ENCODE measurements at regions not wholly inside any gene's neighbourhood (a gene's known extent, or its start where the extent isn't known, plus 50 kb on each side); places are given as distances from the start of the nearest gene placed in this dataset.

DNA sequence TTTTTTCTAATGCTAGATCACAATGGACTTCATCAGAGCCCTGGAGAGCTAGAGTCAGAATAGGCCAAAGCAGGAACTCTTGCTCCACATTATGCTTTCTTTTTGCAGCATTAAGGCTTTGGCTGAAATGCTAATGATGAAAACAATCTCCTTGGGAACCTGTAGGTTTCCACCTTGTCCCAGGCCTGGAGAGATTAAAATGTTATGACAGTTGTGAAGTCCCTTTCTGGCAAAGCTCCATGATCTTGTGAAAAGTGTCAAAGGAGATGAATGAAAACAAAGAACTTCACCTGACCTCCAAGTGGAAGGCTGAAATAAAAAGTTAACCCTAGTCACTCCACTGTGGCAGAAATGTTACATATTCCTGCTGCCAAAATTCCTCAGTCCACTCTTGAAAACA is 64.0 kb upstream of the LRRC1 start:
- no peak overlapping the region for H3K4me3 ChIP-seq (ENCODE audit: low read depth, low read length)
- TF ChIP-seq, protein P1, sequence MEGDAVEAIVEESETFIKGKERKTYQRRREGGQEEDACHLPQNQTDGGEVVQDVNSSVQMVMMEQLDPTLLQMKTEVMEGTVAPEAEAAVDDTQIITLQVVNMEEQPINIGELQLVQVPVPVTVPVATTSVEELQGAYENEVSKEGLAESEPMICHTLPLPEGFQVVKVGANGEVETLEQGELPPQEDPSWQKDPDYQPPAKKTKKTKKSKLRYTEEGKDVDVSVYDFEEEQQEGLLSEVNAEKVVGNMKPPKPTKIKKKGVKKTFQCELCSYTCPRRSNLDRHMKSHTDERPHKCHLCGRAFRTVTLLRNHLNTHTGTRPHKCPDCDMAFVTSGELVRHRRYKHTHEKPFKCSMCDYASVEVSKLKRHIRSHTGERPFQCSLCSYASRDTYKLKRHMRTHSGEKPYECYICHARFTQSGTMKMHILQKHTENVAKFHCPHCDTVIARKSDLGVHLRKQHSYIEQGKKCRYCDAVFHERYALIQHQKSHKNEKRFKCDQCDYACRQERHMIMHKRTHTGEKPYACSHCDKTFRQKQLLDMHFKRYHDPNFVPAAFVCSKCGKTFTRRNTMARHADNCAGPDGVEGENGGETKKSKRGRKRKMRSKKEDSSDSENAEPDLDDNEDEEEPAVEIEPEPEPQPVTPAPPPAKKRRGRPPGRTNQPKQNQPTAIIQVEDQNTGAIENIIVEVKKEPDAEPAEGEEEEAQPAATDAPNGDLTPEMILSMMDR (IDR thresholded peaks at IDR 0.05; ENCODE audit: low read depth, low read length) = no peak
- in situ Hi-C loops (cut with HindIII; ENCODE audit: low sequenced_read_pairs) = no loop called here
- DNase-seq (ENCODE audit: low read depth, low spot score) = no peak

DNA sequence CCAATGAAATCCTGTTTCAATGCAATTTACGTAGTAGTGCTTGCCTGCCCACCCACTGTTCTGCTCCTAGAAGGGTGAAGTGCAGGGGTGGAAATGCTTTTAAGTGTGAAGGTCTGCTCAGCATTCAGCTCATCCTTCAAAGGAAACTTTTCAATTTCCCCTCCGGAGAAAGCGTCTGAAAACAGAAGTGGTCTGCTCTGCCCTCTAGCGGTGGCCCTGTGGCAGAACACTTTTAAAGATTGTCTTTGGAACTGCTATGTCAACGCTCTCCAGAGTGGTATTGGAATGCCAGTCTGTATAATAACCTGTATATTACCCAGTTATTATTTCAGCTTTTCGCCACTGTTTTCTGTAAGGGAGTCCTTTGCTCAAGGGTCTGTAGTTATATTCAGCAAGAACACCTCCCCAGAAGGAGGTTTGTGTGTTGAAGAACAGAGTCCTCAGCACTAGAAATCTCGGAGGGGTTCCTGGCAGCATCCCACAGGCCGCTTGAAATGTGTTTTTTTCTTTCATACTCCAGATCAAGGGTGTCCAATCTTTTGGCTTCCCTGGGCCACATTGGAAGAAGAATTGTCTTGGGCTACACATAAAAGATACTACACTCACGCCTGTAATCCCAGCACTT is 63.1 kb upstream of the KLHL31 start:
- TF ChIP-seq, protein P1 (IDR thresholded peaks at IDR 0.05; ENCODE audit: low read depth, low read length) = peak; percentile 87
- peak; percentile 45 for DNase-seq (ENCODE audit: low read depth, low spot score)
- H3K4me3 ChIP-seq (ENCODE audit: low read depth, low read length) = no peak overlapping the region
- in situ Hi-C loops (cut with HindIII; ENCODE audit: low sequenced_read_pairs) = no loop called here

DNA sequence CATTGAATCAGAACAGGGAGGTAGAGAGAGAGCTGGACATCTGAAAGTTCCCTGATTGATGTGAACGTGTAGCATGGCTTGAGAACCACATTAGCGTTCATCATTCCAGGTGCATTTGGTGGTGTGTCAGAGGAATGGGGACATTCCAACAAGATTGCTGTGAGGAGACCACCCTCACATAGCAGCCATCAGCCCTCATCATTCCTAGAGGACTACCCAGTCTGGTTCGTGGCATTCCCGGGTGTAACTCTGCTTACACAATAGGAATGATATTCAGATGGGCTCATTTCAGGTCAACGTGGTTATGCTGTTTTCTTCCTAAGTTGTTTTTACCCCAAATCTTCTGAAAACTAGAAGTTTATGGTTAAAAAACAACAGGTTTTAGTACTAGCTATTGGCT is 62.2 kb upstream of the KLHL31 start:
- DNase-seq (ENCODE audit: low read depth, low spot score) = no peak
- in situ Hi-C loops (cut with HindIII; ENCODE audit: low sequenced_read_pairs) = no loop called here
- H3K4me3 ChIP-seq (ENCODE audit: low read depth, low read length) = no peak overlapping the region
- TF ChIP-seq, protein P1 (IDR thresholded peaks at IDR 0.05; ENCODE audit: low read depth, low read length) = no peak

DNA sequence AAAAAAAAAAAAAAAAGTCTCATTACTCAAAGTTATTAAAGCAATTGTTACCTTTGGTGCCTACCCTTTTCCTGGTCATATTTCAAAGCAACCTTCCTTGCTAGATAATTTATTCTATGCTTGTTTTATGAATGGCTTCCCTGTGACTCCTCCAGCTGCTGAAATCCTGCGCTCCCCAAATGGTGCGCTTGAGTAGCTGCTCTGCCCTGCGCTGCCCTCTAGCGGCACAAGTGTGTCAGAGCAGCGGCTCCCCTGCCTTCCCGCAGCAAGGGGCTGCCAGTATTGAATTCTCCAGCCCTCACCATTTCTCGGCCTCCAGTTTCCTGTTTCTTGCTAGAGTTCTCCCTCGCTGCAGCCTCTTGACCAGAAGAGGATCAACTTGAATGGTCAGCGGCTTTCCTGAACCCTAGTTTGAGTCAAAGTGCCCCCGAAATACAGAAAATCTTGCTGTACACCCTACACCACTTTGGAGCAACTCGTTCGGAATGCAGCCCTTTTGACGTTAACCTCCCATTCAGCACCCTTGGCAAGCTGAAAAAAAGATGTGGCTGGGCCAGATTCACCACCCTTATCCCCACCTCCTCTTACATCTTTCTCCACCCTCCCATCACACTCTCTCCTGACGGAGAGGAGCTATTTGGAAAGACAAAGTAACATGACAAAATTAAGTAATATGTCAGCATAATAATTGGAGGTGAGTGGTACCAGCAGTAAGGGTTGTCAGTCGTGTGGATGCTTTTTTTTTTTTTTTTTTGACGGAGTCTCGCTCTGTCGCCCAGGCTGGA is 60.4 kb upstream of the KLHL31 start:
- in situ Hi-C loops (cut with HindIII; ENCODE audit: low sequenced_read_pairs) = no loop called here
- TF ChIP-seq, protein P1 (IDR thresholded peaks at IDR 0.05; ENCODE audit: low read depth, low read length) = peak; percentile 99
- peak; percentile 69 for DNase-seq (ENCODE audit: low read depth, low spot score)
- no peak overlapping the region for H3K4me3 ChIP-seq (ENCODE audit: low read depth, low read length)

DNA sequence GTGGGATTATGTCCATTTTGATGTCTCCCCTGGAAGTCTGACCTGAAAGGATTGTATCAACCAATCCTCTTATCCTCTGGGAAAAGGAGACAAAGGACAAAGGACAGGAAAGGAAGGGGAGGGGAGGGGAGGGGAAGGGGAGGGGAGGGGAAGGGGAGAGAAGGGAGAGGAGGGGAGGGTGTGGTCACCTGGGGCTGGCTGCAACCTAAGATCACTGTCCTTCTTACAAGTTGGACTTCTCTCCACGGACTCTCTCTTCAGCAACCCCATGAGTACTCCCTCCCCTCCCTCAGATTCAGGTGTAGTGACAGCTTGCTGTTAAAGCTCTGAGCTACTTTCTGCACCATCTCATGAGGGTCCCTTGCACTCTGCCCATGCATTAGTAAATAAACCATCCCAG is 58.9 kb upstream of the KLHL31 start:
- TF ChIP-seq, protein P1 (IDR thresholded peaks at IDR 0.05; ENCODE audit: low read depth, low read length) = no peak
- no peak overlapping the region for H3K4me3 ChIP-seq (ENCODE audit: low read depth, low read length)
- DNase-seq (ENCODE audit: low read depth, low spot score) = no peak
- in situ Hi-C loops (cut with HindIII; ENCODE audit: low sequenced_read_pairs) = no loop called here

DNA sequence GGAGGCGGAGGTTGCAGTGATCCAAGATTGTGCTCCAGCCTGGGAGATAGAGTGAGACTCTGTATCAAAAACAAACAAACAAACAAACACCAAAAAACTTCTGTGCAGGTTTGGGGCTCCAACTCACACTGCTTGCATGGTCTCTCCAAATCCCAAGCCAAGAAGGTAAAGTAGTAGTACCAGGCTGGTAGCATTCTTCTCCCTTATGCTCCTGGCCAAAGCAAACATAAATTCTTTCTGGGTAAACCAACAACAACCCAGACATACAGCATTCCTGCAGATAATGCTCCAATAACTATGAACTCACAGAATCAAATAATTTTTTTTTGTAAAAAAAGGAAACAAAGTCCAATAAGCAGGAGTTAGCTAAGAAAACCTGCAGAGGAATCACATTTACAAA is 57.8 kb upstream of the KLHL31 start:
- TF ChIP-seq, protein P1 (IDR thresholded peaks at IDR 0.05; ENCODE audit: low read depth, low read length) = no peak
- in situ Hi-C loops (cut with HindIII; ENCODE audit: low sequenced_read_pairs) = no loop called here
- no peak for DNase-seq (ENCODE audit: low read depth, low spot score)
- H3K4me3 ChIP-seq (ENCODE audit: low read depth, low read length) = no peak overlapping the region
